OCI-LY1 (cell line): ENCODE measurements at regions not wholly inside any gene's neighbourhood (a gene's known extent, or its start where the extent isn't known, plus 50 kb on each side); places are given as distances from the start of the nearest gene placed in this dataset.

Source experiments
- H2AFZ ChIP-seq: fragments of 200-600 bp; sonication (generic), shearing (Covaris generic); 2 replicates; pipeline ENCODE4 v1.6.0; 2014; ENCODE audit warnings: antibody characterized with exemption, mild to moderate bottlenecking, low read length
- H3F3A ChIP-seq: fragments of 200-600 bp; sonication (generic), shearing (Covaris generic); 2 replicates; pipeline ENCODE4 v1.6.0; 2014; ENCODE audit warnings: mild to moderate bottlenecking, antibody characterized with exemption, low read length, moderate library complexity; ENCODE audit not compliant: insufficient read depth
- H3K27ac ChIP-seq: fragments of 200-600 bp; sonication (generic); 2 replicates; pipeline ENCODE4 v1.5.1; 2014; ENCODE audit warnings: low read length, mixed run types, mild to moderate bottlenecking, low read depth; ENCODE audit not compliant: poor library complexity, severe bottlenecking
- H3K27me3 ChIP-seq: fragments of 200-600 bp; sonication (generic); 2 replicates; pipeline ENCODE4 v1.6.0; 2014; ENCODE audit warnings: antibody characterized with exemption, mild to moderate bottlenecking, low read length, moderate library complexity; ENCODE audit not compliant: insufficient read depth
- H3K36me3 ChIP-seq: fragments of 200-600 bp; sonication (generic); 2 replicates; pipeline ENCODE4 v1.6.1; 2014; ENCODE audit warnings: mild to moderate bottlenecking, antibody characterized with exemption, low read length, moderate library complexity, mixed read lengths; ENCODE audit not compliant: insufficient read depth
- H3K4me1 ChIP-seq: fragments of 200-600 bp; sonication (generic); 2 replicates; pipeline ENCODE4 v1.5.1; 2014; ENCODE audit warnings: mild to moderate bottlenecking, low read length, moderate library complexity; ENCODE audit not compliant: insufficient read depth, severe bottlenecking
- H3K4me2 ChIP-seq: fragments of 200-600 bp; sonication (generic), shearing (Covaris generic); 2 replicates; pipeline ENCODE4 v1.6.1; 2014; ENCODE audit warnings: low read length
- H3K4me3 ChIP-seq: fragments of 200-600 bp; sonication (generic); 2 replicates; pipeline ENCODE4 v1.5.1; 2014; ENCODE audit warnings: low read length, low read depth, mild to moderate bottlenecking, mixed read lengths; ENCODE audit not compliant: poor library complexity, severe bottlenecking
- H3K79me2 ChIP-seq: fragments of 200-600 bp; shearing (Covaris generic); 2 replicates; pipeline ENCODE4 v1.6.1; 2016; ENCODE audit warnings: mixed run types, low read length, mixed read lengths; ENCODE audit not compliant: insufficient read depth
- H3K9ac ChIP-seq: fragments of 200-600 bp; sonication (generic), shearing (Covaris generic); 2 replicates; pipeline ENCODE4 v1.6.1; 2014; ENCODE audit warnings: mild to moderate bottlenecking, low read length, mixed read lengths
- H3K9me2 ChIP-seq: fragments of 200-600 bp; sonication (generic), shearing (Covaris generic); 2 replicates; pipeline ENCODE4 v1.6.1; 2014; ENCODE audit warnings: low read depth, mild to moderate bottlenecking, low read length, mixed read lengths
- H3K9me3 ChIP-seq: fragments of 200-600 bp; shearing (Covaris generic); 2 replicates; pipeline ENCODE4 v1.6.1; 2014; ENCODE audit warnings: low read length, mixed read lengths
- H4K20me1 ChIP-seq: fragments of 200-600 bp; sonication (generic), shearing (Covaris generic); 2 replicates; pipeline ENCODE4 v1.6.0; 2016; ENCODE audit warnings: mild to moderate bottlenecking, low read length; ENCODE audit not compliant: insufficient read depth
- CTCF ChIP-seq: fragments of 200-600 bp; sonication (generic), shearing (Covaris generic); IDR thresholded peaks from 2 replicates; pipeline ENCODE4 v1.5.1; 2017; ENCODE audit warnings: mild to moderate bottlenecking, antibody characterized with exemption, low read length, moderate library complexity, mixed read lengths
- EZH2 ChIP-seq: fragments of 200-600 bp; sonication (generic), shearing (Covaris generic); IDR thresholded peaks from 2 replicates; pipeline ENCODE4 v1.8.0; 2017; ENCODE audit warnings: borderline replicate concordance, mixed run types, mild to moderate bottlenecking, antibody characterized with exemption, low read length, moderate library complexity, mixed read lengths

GRCh38 chr9:93379051-93379450 is 72.4 kb upstream of the FAM120A start:
- no peak overlapping the region for H3K27ac ChIP-seq
- H3K9me3 ChIP-seq: peaks cover 3% of the 10 kb centered on the region; the same call in 1 of the 2 replicates
- no peaks in the 10 kb centered on the region for H3K4me1 ChIP-seq
- no peak overlapping the region for H3K4me2 ChIP-seq
- no peak overlapping the region for H3K9ac ChIP-seq
- H3K4me3 ChIP-seq: no peak overlapping the region
- H3K79me2 ChIP-seq: no peaks in the 10 kb centered on the region
- H3K27me3 ChIP-seq: no peaks in the 10 kb centered on the region
- no peaks in the 10 kb centered on the region; the same call in 1 of the 2 replicates for H3K36me3 ChIP-seq
- TF ChIP-seq EZH2 (no peak), CTCF (no peak)
- H4K20me1 ChIP-seq: no peaks in the 10 kb centered on the region
- H3K9me2 ChIP-seq: no peaks in the 10 kb centered on the region
- no peaks in the 10 kb centered on the region for H3F3A ChIP-seq
- H2AFZ ChIP-seq: no peak overlapping the region

- H4K20me1 ChIP-seq: no peaks in the 10 kb centered on the region
- H2AFZ ChIP-seq: no peak overlapping the region
- no peaks in the 10 kb centered on the region; the same call in 1 of the 2 replicates for H3K36me3 ChIP-seq
- no peaks in the 10 kb centered on the region; the same call in 1 of the 2 replicates for H3F3A ChIP-seq
- H3K9ac ChIP-seq: no peak overlapping the region
- H3K79me2 ChIP-seq: no peaks in the 10 kb centered on the region
- no peak overlapping the region for H3K4me2 ChIP-seq
- no peaks in the 10 kb centered on the region for H3K9me2 ChIP-seq
- no peak overlapping the region for H3K27ac ChIP-seq
- H3K4me1 ChIP-seq: no peaks in the 10 kb centered on the region
- H3K4me3 ChIP-seq: no peak overlapping the region
- TF ChIP-seq CTCF (peak; percentile 16; the same call in 1 of the 2 replicates), EZH2 (no peak)
- H3K9me3 ChIP-seq: peaks cover 3% of the 10 kb centered on the region; the same call in 1 of the 2 replicates
- H3K27me3 ChIP-seq: no peaks in the 10 kb centered on the region
Measured at GRCh38 chr9:93380410-93381060, 71.0 kb upstream of the FAM120A start.

- Histone ChIP-seq H3K9me3 (no peaks in the 10 kb centered on the region), H3K27ac (no peak overlapping the region), H3K9ac (no peak overlapping the region), H3K4me2 (no peak overlapping the region), H3K4me3 (no peak overlapping the region), H4K20me1 (no peaks in the 10 kb centered on the region), H3K4me1 (no peaks in the 10 kb centered on the region), H3K9me2 (no peaks in the 10 kb centered on the region), H2AFZ (no peak overlapping the region), H3F3A (no peaks in the 10 kb centered on the region; the same call in 1 of the 2 replicates), H3K79me2 (no peaks in the 10 kb centered on the region), H3K36me3 (no peaks in the 10 kb centered on the region), H3K27me3 (no peaks in the 10 kb centered on the region)
- TF ChIP-seq CTCF (no peak), EZH2 (no peak)
Measured at GRCh38 chr9:93387791-93388190, 63.7 kb upstream of the FAM120A start.
